Duodenal mucosa (tissue), 2 donors: ENCODE measurements at regions not wholly inside any gene's neighbourhood (a gene's known extent, or its start where the extent isn't known, plus 50 kb on each side); places are given as distances from the start of the nearest gene placed in this dataset.

Experiments
- H3K27ac ChIP-seq: one replicate; pipeline ENCODE4 v1.7.0; 2013; ENCODE audit warnings: low read depth, low read length
- H3K27me3 ChIP-seq, 2 donors: one replicate each; pipeline ENCODE4 v1.7.0; 2013; ENCODE audit warnings: low read length in 2 of 2, control low read depth in 1 of 2; ENCODE audit not compliant: insufficient read depth in 2 of 2, control insufficient read depth in 1 of 2
- H3K36me3 ChIP-seq, 2 donors: one replicate each; pipeline ENCODE4 v1.7.0; 2013; ENCODE audit warnings: low read length in 2 of 2, control low read depth in 1 of 2; ENCODE audit not compliant: insufficient read depth in 2 of 2, control insufficient read depth in 1 of 2
- H3K4me1 ChIP-seq, 2 donors: one replicate each; pipeline ENCODE4 v1.7.0; 2013; ENCODE audit warnings: low read length in 2 of 2, control low read depth in 1 of 2; ENCODE audit not compliant: insufficient read depth in 2 of 2, control insufficient read depth in 1 of 2
- H3K4me3 ChIP-seq, 2 donors: one replicate each; pipeline ENCODE4 v1.7.0; 2013; ENCODE audit warnings: low read length in 2 of 2, low read depth in 1 of 2
- H3K9ac ChIP-seq, 2 donors: one replicate each; pipeline ENCODE4 v1.7.0; 2013; ENCODE audit warnings: low read length in 2 of 2, low read depth in 1 of 2
- H3K9me3 ChIP-seq, 2 donors: one replicate each; pipeline ENCODE4 v1.7.0; 2013; ENCODE audit warnings: low read length in 2 of 2, control low read depth in 1 of 2; ENCODE audit not compliant: control insufficient read depth in 1 of 2

DNA sequence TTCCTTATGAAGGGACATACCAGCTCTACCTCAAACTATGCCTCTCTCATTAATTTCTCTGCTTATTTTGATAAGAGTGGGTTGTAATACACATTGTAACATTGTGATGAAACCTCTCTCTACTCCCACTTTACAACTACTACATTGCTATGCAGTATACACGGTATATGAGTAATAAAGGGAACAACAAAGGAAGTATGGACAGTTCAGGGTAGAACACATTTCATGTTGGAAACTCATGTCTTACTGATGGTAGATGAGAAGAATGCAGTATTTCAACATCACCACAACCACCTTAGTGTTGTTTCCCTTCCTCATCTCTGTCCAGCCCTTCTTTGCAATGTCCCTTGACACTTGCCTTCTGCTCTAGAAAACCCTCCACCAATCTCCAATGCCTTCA lies 515.9 kb upstream of the CELF4 start:
- Histone ChIP-seq H3K36me3 (no peaks in the 10 kb centered on the region), H3K4me3 (no peak overlapping the region), H3K27ac (no peak overlapping the region), H3K4me1 (no peaks in the 10 kb centered on the region), H3K9ac (no peak overlapping the region), H3K9me3 (no peaks in the 10 kb centered on the region), H3K27me3 (no peaks in the 10 kb centered on the region)

DNA sequence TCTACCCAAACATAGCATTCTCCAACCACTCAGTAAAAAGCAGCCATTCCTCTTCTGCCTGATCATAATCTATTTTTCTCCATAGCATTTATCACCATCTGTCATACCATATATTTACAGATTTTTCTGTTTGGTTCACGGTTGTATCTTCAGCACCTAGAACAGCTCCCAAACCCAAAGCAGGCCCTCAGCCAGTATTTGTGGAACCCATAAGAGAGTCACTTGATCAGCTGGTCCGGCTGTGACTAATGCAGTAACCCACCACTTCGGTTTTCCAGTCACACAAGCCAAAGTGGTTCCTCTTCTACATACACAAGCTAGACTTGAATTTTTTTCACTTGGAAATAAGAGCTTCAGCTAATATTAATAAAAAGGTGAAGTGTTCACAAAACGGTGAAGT lies 511.6 kb upstream of the CELF4 start:
- no peak overlapping the region for H3K27ac ChIP-seq
- no peaks in the 10 kb centered on the region for H3K9me3 ChIP-seq
- no peaks in the 10 kb centered on the region for H3K4me1 ChIP-seq
- H3K27me3 ChIP-seq: no peaks in the 10 kb centered on the region
- H3K4me3 ChIP-seq: no peak overlapping the region
- no peak overlapping the region for H3K9ac ChIP-seq
- no peaks in the 10 kb centered on the region for H3K36me3 ChIP-seq

DNA sequence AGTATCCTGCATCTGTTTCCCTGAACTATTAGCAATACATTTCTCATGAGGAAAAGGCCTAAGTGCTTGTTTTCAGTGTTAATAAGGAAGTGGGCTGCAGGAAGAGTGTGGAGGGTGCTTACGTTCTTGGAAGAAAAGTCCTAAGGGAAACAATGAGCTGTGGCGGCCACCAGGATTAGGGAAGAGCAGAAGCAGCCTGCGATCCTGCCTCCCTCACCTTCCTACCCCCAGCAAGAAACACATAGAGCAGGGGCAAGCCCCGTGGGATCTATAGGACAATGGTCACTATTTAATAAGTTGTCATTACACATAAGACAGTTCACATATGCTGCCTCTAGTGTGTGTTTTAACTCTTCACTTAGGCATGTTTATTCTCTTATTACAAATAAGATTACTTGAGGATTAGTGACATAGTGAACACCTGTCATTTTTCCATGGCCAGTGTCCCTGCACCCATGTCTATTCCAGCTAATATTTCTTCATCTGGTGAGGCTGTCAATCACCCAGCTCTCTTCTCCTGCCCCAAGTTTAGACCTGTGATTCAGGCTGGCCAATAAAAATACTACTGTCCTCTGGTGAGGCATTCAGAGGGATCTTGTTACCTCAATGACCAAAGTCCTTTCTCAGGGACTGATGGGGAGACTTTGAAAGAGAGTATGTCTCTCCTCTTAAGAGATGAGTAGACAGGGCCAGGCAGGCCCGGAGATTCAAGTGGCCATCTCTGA lies 510.9 kb upstream of the CELF4 start:
- Histone ChIP-seq H3K36me3 (no peaks in the 10 kb centered on the region), H3K9ac (no peak overlapping the region), H3K9me3 (no peaks in the 10 kb centered on the region), H3K4me1 (no peaks in the 10 kb centered on the region), H3K27ac (no peak overlapping the region), H3K27me3 (no peaks in the 10 kb centered on the region), H3K4me3 (no peak overlapping the region)

DNA sequence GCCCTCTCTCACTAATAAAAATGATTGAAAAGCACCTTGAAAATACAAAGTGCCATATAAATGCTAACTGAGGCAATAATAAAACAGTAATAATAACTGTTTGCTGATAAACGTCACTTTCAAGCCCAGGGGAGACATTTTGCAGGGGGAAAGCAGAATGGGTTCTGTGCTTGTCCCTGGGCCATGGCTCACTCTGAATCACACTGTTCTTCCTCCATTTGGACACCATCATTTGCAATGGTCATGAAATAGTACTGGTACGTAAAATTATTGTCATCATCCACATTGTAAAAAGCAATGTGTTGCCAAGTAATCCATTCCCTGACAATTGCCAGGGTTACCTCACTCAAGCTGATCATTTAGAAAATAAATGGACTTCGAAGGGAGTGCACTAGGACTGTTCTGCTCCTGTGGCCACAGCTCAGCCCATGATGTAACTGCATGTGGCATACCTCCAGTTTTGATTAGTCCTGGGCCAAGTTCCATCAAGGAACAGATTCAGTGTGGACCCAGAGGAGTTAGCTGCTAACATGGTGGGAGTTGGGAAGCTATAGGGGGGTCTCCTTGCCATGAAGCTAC lies 508.8 kb upstream of the CELF4 start:
- no peak overlapping the region for H3K4me3 ChIP-seq
- no peak overlapping the region for H3K9ac ChIP-seq

DNA sequence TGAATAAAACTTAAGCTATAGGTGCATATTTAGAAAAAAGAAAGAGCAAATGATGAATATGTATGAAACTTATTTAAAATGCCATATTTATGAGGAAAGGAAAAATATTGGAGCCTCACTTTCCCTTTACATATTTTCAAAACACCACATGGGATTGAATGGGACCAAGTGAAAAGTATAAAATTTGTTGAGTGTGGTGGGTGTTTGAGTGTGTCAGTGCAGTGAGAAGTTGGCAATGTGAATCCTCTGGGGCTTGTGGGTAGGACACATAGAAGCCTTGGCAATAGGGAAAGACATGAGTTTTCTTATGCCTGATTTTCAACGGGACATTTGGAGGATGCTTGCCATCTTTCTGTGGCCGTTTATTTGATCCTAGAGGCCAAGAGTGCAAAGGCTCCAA lies 502.2 kb upstream of the CELF4 start:
- Histone ChIP-seq H3K4me3 (no peak overlapping the region), H3K9ac (no peak overlapping the region), H3K27ac (no peak overlapping the region), H3K9me3 (peaks cover 0 to 7% of the 10 kb centered on the region in 2 donors), H3K36me3 (no peaks in the 10 kb centered on the region), H3K4me1 (no peaks in the 10 kb centered on the region), H3K27me3 (no peaks in the 10 kb centered on the region)

More for the DNA sequence above, 508.8 kb upstream of the CELF4 start:
- no peaks in the 10 kb centered on the region for H3K9me3 ChIP-seq
- no peaks in the 10 kb centered on the region for H3K36me3 ChIP-seq
- H3K4me1 ChIP-seq: no peaks in the 10 kb centered on the region
- H3K27me3 ChIP-seq: no peaks in the 10 kb centered on the region
- no peak overlapping the region for H3K27ac ChIP-seq

DNA sequence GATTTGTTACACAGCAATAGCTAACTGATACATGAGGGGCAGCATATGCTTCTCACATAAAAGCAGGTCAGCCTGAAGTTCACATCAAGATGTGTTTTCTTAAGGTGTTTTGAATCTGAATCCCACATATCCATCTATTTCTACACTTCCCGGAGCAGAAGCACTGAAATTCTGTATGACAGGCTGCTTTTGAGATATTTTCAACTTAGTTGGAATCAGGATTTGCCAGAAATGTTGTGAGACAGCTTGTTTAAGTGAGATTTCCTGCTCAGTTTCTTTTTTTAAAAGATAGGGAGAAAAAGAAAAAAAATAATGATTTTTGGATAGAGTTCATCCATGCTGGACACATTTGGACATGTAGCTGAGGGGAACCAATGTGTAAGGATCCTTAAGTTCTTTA lies 501.5 kb upstream of the CELF4 start:
- Histone ChIP-seq H3K4me3 (no peak overlapping the region), H3K36me3 (no peaks in the 10 kb centered on the region), H3K9me3 (peaks cover 0 to 7% of the 10 kb centered on the region in 2 donors), H3K27ac (no peak overlapping the region), H3K27me3 (no peaks in the 10 kb centered on the region), H3K9ac (no peak overlapping the region), H3K4me1 (no peaks in the 10 kb centered on the region)

DNA sequence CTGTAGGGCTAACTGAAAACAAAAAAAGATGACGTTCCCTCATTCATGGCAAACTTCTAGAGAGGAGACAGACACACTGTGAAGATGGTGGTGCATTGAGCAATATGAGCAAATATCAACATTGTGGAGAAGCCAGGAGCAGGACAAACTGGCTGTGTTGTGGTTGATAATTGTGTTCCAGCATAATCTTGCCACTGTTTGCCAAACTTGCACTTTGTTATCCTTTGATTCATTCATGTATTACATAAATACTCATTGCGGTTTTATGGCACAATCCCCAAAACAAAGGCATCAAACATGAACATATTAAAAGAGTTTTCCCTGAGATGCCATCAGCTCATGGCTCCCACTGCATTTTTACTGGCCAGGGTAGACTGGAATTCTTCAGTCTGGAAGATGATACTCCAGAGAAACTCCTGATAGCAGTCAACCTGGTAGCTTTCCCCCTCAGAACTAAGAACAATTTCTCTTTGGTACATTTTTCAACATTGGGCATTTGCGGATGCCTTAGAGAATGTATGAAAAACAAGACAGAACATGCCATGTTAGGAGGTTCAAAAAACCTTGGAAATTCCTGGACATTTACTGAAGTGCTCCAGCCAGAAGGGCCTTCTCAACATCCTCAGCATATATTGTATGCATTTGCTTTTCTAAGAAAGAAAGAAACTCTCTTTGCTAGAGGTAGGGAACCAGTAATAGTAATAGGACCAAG lies 487.4 kb upstream of the CELF4 start:
- no peaks in the 10 kb centered on the region for H3K4me1 ChIP-seq
- no peaks in the 10 kb centered on the region for H3K9me3 ChIP-seq
- no peak overlapping the region for H3K9ac ChIP-seq
- no peaks in the 10 kb centered on the region for H3K36me3 ChIP-seq
- no peak overlapping the region for H3K4me3 ChIP-seq
- no peak overlapping the region for H3K27ac ChIP-seq
- H3K27me3 ChIP-seq: no peaks in the 10 kb centered on the region

DNA sequence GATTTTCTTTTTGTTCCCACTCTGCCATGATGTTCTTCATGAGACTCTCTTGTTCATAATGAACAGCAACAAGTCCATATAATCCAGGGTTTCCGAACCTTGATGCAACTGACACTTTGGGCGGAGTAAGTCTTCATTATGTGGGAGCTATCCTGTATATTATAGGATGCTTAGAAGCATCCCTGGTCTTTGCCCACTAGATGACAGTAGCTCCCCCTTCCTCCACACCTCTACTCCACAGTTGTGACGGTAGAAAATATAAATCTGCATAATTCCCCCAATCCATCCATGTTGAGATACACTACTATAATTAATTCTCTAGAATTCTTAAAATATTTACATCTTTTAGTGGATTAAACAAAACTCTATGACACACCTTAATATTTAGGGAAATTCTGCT lies 482.2 kb upstream of the CELF4 start:
- H3K4me1 ChIP-seq: no peaks in the 10 kb centered on the region
- H3K36me3 ChIP-seq: no peaks in the 10 kb centered on the region
- no peak overlapping the region for H3K27ac ChIP-seq
- no peaks in the 10 kb centered on the region for H3K27me3 ChIP-seq
- H3K9ac ChIP-seq: no peak overlapping the region
- H3K4me3 ChIP-seq: no peak overlapping the region
- no peaks in the 10 kb centered on the region for H3K9me3 ChIP-seq

DNA sequence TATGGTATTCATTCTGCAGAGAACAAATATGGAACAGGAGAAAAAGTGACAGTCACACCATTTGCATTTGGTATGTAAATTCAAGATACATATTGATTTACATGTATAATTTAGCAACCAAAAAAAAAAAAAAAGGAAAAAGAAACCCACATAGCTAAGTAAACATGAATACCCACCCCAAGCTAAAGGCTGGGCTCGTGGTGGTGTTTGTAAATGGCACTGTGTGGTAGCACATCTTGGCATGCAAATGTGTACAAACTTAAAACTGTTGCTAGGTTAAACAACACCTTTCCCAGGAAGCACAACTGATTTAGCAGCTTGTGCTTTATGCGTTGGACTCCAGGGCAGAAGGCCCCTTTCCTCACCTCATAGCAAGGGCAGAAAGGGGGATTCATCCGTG lies 481.1 kb upstream of the CELF4 start:
- Histone ChIP-seq H3K9ac (no peak overlapping the region), H3K4me1 (no peaks in the 10 kb centered on the region), H3K4me3 (no peak overlapping the region), H3K9me3 (no peaks in the 10 kb centered on the region), H3K27me3 (no peaks in the 10 kb centered on the region), H3K27ac (no peak overlapping the region), H3K36me3 (no peaks in the 10 kb centered on the region)

DNA sequence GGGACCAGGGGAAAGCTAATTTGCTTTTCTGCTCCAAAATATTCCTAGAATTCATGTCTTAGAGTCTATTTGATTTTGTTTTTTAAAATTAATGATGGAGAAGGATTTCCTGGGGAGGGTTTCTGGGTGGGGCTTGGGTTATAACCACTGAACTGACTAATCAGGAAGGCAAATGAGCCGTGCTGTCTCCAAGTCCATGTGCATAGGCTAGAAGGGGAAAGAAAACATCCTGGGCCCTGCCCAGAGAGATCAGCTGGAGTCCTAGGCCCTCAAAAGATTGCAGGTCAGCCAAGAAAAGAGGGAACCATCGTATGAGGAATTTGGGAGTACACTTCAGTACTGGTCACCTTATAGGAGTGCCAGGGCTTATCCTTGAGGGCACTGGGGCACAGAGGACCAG lies 480.2 kb upstream of the CELF4 start:
- no peak overlapping the region for H3K4me3 ChIP-seq
- H3K36me3 ChIP-seq: no peaks in the 10 kb centered on the region
- no peaks in the 10 kb centered on the region for H3K4me1 ChIP-seq
- H3K9ac ChIP-seq: no peak overlapping the region
- no peaks in the 10 kb centered on the region for H3K9me3 ChIP-seq
- no peak overlapping the region for H3K27ac ChIP-seq
- H3K27me3 ChIP-seq: no peaks in the 10 kb centered on the region
